NCI-H345 treated with DMSO at 0.1 percent for 48 hours (cell line): ENCODE measurements at regions not wholly inside any gene's neighbourhood (a gene's known extent, or its start where the extent isn't known, plus 50 kb on each side); places are given as distances from the start of the nearest gene placed in this dataset.

Source experiments
- DNase-seq: peaks from one replicate; lab custom pipeline; 2025; ENCODE audit not compliant: unreplicated experiment; lab: John Stamatoyannopoulos, UW

DNA sequence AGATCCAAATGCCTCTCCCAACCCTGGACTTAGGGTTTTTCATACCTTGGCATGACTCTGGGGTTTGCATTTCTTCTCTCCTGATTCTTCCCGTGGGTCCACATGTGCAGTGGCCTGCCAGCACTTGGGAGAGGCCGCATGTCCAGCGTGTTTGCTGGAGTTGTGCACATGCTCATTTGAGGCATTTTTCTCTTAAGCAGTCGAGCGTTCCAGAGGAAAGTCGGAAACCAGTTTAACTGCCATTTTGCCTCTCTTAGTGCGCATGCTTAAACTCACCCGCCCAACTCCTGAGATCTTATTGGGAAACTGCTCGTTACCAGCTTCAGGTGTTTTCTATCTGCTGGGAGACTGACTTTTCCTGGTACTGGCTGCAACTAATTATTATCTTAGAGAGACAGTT is 888.4 kb upstream of the PHF14 start:
- DNase-seq: no peak

DNA sequence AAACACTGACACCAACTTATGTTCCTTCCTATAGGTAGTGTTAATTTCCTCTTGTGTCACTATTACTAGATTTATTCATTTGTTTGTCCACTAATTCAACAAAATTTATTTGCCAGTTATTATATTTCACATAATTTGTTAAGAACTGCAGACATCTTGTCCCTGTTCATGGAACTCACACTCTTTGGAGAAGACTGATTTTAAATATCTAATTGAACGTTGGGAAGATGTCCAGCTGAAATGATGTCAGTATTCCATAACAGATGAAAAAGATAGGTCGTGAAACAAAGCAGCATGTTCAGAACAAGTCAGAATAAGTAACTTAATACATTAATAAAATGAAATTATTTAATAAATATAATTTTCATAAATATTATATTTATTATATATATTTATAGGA is 873.1 kb upstream of the PHF14 start:
- no peak for DNase-seq

DNA sequence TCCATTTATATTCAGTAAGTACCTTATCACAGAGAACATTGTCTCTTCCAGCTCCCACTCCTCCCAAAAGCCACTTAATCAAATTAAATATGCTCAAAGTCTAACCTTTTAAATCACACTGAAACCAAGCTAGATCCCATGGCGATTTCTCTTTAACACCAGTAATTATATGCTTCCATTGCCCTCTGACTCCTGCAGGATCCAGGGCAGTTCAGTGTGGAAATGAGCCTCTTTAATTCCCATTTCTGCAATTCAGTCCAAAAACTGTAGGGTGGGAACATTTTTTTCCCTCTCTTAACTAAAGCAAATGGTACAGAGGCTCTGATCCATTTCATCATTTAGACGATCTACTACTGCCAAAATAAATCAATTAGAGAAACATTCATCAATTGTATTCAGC is 872.3 kb upstream of the PHF14 start:
- no peak for DNase-seq

DNA sequence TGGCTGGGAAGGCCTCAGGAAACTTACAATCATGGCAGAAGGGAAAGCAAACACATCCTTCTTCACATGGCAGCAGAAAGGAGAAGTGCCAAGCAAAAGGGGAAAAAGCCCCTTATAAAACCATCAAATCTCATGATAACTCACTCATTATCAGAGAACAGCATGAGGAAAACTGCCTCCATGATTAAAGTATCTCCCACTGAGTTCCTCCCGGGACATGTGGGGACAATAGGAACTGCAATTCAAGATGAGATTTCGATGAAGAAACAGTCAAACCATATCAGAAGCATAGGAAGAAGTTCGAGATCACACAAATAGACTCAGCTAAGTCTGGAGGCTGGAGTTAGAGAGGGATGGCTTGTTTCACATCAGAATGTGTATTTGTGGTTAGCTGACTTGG is 869.4 kb upstream of the PHF14 start:
- DNase-seq: no peak

DNA sequence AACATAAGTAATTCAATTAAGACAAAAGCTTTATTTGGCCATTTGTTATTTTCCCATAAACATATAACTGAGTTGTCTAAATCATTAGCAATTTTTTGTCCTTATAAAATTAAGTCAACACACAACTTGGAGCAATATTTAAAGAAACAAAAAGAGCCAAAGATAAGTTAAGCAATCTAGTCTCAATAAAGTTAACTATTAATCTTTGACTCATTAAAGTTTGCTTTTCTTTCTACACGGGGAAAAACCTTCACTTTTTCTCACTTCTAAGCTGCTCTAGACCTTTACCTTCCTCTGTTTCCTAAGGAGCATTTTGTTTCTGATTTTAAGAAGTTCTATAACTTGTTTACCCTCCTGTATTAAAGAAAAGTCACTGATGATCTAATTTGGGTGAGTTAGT is 867.1 kb upstream of the PHF14 start:
- no peak for DNase-seq

DNA sequence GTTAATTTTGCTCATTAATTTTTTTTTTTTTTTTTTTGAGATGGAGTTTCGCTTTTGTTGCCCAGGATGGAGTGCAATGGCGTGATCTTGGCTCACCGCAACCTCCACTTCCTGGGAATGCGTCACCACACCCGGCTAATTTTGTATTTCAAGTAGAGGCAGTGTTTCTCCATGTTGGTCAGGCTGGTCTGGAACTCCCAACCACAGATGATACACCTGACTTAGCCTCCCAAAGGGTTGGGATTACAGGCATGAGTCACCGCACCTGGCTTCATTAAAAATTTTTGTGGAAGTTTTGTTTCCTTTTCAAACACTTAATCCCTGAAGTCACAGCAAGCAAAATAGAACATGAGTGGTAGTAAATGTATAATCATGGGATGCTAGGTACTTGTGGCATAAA is 857.2 kb upstream of the PHF14 start:
- DNase-seq: no peak

DNA sequence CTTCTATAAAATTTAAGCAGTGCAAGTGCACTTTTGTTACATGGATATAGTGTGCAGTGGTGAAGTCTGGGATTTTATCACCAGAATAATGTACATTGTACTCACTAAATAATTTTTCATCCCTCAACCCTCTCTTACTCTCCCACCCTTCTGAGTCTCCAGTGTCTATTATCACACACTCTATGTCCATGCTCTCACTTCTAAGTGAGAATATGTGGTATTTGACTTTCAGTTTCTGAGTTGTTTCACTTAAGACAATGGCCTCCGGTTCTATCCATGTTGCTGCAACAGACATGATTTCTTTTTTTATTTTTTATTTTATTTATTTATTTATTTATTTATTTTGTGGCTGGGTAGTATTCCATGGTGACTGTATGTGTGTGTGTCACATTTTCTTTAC is 855.9 kb upstream of the PHF14 start:
- DNase-seq: no peak

DNA sequence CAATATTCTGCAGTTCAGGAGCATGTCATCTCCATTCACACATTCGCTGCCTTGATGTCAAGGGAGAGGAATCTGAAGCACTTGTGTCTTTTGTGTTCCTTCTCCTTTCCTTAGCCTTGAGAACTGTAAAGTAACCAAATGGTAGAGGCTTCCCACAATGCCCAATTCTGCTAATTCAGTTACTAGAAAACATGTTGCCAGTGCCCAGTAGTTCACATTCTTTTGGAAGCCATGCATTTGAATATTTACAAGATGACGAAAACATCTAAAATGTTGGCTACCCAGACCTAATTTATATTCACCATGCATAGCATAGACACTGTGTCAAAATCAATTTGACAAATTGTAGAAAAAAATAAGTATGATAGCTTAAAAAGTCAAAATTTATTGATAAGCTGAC is 852.7 kb upstream of the PHF14 start:
- no peak for DNase-seq

DNA sequence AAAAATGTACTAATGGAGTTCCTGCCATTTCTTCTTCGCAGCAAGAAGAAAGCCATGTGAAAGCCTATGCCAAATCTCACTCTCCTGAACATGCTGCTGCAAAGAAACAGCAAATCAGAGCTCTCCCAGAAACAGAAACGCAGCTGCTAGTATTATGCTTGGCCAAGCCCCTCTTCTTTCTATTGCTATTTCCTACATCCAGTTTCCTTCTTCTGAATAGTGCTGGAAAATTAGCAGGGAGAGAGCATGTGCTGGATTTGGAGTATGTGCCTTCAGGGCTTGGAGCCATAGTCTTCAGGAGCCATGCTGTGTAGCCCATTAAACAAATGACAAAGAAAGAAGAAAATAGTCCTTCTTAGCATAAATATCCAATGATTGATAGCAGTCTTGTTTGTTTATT is 852.0 kb upstream of the PHF14 start:
- DNase-seq: peak; percentile 75

DNA sequence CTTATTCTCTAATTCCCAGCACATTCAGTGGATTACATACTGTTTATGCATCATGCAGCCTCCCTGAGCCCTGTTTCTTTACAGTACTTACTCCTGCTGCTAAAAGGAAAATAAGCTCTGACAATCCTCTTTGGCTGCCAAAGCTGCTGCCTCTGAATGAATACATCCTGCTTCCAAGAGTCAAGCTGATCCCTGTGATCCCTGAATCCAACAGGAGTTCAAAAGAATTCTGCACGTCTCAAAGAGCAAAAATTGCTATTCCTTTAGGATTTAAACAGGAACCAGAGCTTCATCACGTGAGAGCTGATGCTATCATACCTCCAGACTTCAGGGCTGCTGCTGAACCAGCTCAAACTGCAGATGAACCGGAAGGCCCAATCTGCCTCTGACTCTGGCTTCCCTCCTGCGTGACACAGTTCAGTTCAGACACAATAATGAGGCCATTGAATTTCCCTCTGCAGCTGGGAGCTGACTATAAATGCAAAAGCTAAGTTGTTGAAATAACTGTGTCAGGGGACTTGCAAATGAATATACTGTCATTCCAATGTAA is 851.0 kb upstream of the PHF14 start:
- DNase-seq: peak; percentile 67

DNA sequence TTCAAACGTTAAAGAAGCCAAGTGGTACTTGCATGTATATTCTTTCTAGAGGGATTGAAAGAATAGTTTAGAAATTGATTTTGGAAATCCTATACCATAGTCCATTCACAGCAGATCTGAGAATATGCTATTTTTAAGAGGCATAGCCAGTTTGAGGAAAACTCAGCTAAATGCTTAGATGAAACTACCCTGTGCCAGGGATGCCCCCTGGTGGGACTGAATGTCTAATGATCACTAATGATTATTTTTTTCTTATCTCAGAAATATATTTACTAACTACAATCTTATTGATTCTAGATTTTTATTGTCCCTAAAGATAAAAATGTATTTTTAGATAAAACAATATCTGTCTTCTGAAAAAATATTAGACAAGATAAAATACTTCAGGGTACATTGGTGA is 844.9 kb upstream of the PHF14 start:
- no peak for DNase-seq

DNA sequence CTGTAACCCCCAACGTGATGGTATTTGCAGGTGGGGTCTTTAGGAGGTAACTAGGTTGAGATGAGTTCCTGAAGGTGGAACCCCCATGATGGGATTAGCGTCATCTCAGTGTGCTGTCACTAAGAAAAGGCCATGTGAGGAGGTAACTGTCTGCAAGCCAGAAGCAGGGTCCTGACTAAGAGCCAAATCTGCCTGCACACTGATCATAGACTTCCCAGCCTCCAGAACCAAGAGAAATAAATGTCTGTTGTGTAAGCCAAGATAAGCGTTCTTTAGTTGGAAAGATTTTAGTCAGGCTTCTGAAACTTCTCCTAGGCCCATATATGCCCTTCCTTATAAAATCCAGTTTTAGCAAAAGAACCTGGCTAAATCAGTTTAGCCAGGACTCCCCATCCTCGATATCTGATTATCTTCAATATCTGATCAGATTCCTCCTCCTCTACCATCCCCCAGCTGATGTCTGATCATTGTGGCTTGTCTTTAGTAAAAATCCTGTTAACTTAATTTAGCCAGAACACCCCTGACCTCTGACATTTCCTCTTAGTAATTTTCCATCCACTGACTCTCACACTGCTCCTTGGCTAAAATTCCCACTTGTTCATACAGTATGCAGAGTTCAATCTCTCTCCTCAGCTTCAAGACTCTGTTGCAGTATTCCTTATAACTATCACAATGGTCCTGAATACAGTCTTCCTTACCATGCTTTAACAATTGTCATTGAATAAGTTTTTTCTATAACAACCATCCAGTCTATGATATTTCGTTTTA is 835.4 kb upstream of the PHF14 start:
- DNase-seq: no peak

DNA sequence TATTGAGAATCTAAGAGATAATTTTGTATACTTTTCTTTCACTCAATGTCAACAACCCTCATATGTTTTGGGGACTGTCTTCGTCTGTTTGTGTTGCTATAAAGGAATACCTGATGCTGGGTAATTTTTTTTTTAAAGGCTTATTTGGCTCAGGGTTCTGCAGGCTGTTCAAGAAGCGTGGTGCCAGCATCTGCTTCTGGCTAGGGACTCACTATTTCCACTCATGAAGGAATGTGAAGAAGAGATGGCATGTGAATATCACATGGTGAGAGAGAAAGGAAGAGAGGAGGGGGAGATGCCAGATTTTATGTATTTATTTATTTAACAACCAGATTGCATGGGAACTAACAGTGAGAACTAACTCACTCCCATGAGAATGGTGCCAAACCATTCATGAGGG is 827.4 kb upstream of the PHF14 start:
- no peak for DNase-seq

DNA sequence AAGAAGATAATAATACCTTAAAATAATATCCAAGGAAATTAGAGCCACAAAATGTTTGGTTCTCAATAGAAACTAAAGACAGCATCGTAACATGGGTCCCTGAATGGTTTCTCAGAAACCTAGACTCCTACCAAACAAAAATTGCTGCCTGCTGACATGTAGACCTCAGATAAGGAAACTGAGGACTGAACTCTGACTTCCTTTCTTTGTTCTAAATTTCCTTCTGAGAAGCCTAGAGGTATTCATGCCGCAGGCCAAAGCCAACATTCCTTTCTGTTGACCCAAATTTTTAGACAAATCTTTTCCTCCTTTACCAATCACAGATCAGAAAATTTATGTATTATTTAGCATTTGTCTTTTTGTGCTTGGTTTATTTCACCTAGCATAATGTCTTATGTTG is 816.7 kb upstream of the PHF14 start:
- DNase-seq: no peak

DNA sequence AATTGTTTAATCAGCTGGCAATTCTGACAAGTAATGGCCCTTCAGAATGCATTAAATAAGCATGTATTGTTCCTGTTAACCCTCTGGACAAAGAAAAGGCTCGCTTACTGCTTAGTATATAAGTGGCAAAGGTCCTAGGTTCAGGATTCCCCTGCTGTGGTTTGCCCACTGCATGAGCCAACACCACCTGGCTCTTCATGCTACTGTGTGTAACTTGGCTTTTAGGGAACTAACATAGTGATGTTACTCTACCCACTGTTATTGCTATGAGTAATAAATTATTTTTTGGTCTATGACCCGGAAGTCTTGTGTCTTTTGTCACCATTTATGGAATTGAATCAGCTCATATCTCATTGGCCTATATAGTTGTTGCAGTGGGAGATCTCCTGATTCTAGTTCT is 791.7 kb upstream of the PHF14 start:
- DNase-seq: peak; percentile 15

DNA sequence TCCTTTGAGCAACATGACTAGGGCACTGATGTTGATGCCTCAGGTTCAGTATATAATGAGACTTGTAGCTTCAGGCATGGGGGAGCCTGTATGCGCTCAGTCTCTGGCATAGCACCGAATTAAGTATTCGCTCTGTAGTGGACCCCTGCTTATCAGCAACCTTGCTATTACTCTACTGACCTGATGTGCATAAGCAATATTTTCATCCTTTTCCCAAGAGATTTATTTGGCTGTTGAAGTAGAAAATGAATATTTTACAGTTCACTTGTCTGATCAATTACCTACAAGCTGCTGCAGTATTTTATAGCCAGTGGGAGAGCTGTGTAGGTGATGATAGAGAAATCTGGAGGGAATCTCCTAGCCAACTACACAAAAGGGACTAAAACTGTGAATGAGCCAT is 781.6 kb upstream of the PHF14 start:
- no peak for DNase-seq

DNA sequence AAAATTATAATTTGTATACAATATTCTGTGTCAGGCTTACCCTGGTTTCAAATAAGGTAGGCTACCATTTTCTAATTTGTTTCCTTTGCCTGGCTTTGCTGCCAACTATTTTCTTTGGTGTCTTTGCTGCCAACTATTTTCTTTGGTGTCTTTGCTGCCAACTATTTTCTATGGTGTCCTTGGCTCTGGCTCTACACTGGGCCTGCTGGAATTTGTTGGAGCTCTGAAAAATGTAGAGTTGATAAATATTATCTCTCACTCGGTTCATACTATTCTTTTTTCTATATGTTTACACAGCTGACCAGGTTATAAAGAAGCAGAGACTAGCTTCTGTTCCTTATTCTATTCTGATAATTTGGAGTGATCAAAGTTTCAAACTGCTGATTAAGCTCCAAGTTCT is 768.0 kb upstream of the PHF14 start:
- no peak for DNase-seq

DNA sequence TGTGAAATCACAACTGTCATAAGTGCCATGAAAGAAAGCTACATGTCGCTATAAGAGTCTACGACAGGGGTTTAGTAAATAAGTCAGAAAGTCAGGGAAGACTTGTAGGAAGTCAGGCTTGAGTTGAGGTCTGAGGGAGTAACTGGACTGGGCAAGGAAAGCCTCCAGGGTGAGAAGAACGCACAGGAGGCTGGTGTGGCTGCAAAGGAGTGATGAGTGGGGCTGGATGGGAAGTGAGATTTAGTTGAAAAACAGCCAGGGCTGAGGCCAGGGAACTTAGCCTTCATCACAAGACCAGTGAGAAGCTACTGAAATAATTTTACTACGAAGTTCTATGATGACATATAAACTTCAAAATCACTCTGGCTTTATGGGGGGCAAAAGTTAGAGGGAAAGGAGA is 763.7 kb upstream of the PHF14 start:
- DNase-seq: no peak

DNA sequence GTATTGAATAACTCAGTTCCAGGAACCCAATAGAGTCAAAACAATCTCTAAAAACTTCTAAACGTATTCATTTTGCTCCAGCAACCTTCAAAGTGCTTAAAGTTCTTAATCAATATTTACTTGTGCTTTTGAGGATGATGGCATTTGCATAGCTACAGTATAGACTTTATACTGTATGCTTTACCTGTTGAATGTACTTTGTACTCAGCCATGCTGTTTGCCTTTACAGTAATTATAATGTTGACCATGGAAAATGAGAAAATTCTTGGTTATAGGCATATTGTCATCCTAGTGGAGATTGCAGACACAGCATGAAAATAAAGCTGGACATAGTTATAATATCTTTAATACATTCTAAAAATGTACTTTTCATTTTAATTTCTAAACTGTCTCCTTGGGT is 762.7 kb upstream of the PHF14 start:
- DNase-seq: no peak

DNA sequence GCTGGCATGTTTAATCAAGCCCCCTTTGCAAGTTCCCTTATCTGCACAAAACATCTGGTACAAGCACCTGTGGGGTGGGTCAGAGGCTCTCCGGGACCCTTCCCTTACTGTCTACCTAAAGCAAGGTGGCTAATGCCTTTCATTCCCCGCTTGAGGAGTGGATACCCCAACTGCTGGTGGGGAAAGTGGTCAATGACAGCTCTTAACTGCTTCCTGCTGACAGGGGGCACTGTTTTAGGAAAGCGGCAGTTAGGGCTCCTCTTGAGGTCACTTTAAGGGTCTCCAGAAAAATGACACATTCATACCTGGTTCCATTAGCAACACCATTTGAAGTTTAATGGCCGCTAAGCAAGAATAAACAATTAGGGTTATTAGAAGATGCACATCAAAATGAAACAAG is 761.8 kb upstream of the PHF14 start:
- no peak for DNase-seq

DNA sequence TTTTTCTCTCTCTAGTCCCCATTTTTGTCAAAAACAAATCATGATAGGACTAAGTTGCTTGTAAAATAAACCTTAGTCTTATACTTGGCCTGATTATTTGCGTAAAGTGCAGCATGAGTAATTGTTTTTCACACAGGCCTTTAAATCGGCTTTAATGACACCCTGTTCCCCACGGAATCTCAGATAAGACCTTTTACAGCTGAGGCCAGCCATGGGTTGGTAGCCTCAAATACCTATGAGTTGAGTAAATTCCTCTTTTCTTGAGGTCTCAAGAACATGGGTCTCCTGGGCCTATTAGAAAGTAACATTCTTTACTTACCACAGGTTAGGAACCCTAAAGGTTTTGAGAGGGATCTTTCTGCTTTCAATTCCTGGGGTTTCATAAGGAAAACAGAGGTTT is 761.0 kb upstream of the PHF14 start:
- DNase-seq: no peak

DNA sequence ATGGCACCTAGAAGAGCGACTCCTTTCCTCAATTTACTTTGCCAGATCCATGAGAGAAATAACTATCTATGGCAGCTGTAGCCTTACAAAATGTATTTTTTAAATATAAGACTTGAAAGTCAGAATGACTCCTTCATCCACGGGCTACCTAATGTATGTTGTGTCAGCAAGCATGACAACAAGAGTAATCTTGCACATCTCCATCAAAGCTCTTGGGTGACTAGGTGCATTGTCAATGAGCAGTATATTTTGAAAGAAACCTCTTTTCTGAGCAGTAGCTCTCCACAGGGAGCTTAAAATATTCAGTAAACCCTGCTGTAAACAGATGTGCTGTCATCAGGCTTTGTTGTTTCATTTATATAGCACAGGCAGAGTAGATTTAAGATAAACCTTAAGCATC is 757.2 kb upstream of the PHF14 start:
- no peak for DNase-seq

DNA sequence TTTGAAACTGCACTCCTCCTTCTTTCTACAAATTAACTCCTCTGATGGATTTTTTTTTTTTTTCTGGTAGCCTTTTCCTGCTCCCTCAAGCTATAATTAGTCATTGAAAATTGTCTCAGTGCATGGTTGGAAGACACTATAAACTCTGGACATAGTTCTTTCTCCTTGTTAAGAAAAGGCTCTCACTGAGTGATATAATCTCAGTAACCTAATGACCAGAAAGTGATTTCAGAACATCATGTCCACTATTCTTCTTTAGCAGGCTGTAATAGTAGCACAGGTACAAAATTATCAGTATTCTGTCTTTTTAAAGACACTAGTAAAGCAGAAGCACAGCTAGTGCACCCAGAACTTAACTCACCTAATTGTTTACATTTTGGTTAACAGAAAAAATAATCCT is 752.6 kb upstream of the PHF14 start:
- no peak for DNase-seq
